B cell (primary cell): ENCODE measurements at regions not wholly inside any gene's neighbourhood (a gene's known extent, or its start where the extent isn't known, plus 50 kb on each side); places are given as distances from the start of the nearest gene placed in this dataset.

Source experiments
- ATAC-seq: fragments of 200-7000 bp; cut with Tn5 transposase; one replicate; pipeline ENCODE4 v1.10.0; 2021; ENCODE audit warnings: low read depth, mild to moderate bottlenecking, moderate number of reproducible peaks, moderate library complexity
- CTCF ChIA-PET: fragments of 350-600 bp; sonication (Branson Sonifier 250); formaldehyde crosslinking; loops from one replicate; lab custom pipeline; 2021; ENCODE audit warnings: antibody characterized with exemption, inconsistent platforms; lab: Charles Lee
- POLR2A ChIA-PET: fragments of 350-600 bp; sonication (Branson Sonifier 250); formaldehyde crosslinking; loops from one replicate; lab custom pipeline; 2021; ENCODE audit warnings: antibody characterized with exemption; lab: Charles Lee
- DNase-seq: peaks from one replicate; pipeline ENCODE4 v3.0.0; 2013
- H2AFZ ChIP-seq: 2 replicates; pipeline ENCODE4 v1.6.1; 2012; ENCODE audit warnings: mild to moderate bottlenecking, low read depth, low read length; ENCODE audit not compliant: insufficient read depth, poor library complexity, severe bottlenecking
- H3K27ac ChIP-seq, 2 donors: 1 replicate in 1 of 2; 2 replicates in 1 of 2; pipeline ENCODE4 v1.5.1; 2012 to 2013; ENCODE audit warnings: low read length in 2 of 2, mild to moderate bottlenecking in 2 of 2, moderate library complexity in 1 of 2
- H3K27me3 ChIP-seq, 4 experiments: fragments of 200-600 bp in 1 of 4; sonication (generic) in 1 of 4; replicated peaks in 1 of 4; 1 replicate in 2 of 4; 2 replicates in 2 of 4; pipeline versions ENCODE4 v1.6.1 to v1.7.0; 2013 to 2016; ENCODE audit warnings: low read length in 3 of 4, mild to moderate bottlenecking in 2 of 4, mixed read lengths in 1 of 4, moderate library complexity in 1 of 4; ENCODE audit not compliant: insufficient read depth in 4 of 4, control insufficient read depth in 3 of 4; ENCODE audit errors: control extremely low read depth in 1 of 4
- H3K36me3 ChIP-seq, 2 experiments: replicated peaks in 1 of 2; 1 replicate in 1 of 2; 2 replicates in 1 of 2; pipeline versions ENCODE4 v1.6.1 to v1.7.1; 2013; ENCODE audit warnings: low read length in 1 of 2; ENCODE audit not compliant: insufficient read depth in 2 of 2, control insufficient read depth in 1 of 2; ENCODE audit errors: control extremely low read depth in 1 of 2, extremely low read depth in 1 of 2
- H3K4me1 ChIP-seq, 2 donors: fragments of 200-600 bp in 1 of 2; sonication (generic) in 1 of 2; 1 replicate in 1 of 2; 2 replicates in 1 of 2; pipeline versions ENCODE4 v1.5.1 to v1.6.1; 2013 to 2017; ENCODE audit warnings: low read length in 2 of 2; ENCODE audit not compliant: control insufficient read depth in 2 of 2, insufficient read depth in 2 of 2
- H3K4me2 ChIP-seq: replicated peaks from 2 replicates; pipeline ENCODE3; 2012; ENCODE audit warnings: mild to moderate bottlenecking, low read depth, low read length; ENCODE audit not compliant: poor library complexity, severe bottlenecking
- H3K4me3 ChIP-seq, 5 experiments: fragments of 200-600 bp in 1 of 5; sonication (generic) in 1 of 5; 1 replicate in 3 of 5; 2 replicates in 2 of 5; pipeline versions ENCODE4 v1.5.1 to v1.7.0; 2011 to 2016; ENCODE audit warnings: low read length in 4 of 5, mild to moderate bottlenecking in 4 of 5, low read depth in 2 of 5, control low read depth in 1 of 5, moderate library complexity in 1 of 5; ENCODE audit not compliant: insufficient read depth in 1 of 5; ENCODE audit errors: control extremely low read depth in 1 of 5, extremely low read depth in 1 of 5
- H3K79me2 ChIP-seq: fragments of 200-600 bp; sonication (generic); one replicate; pipeline ENCODE4 v1.6.0; 2016; ENCODE audit warnings: low read length; ENCODE audit not compliant: control insufficient read depth, insufficient read depth
- H3K9ac ChIP-seq: fragments of 200-600 bp; sonication (generic); 2 replicates; pipeline ENCODE4 v1.6.1; 2017; ENCODE audit warnings: mild to moderate bottlenecking, low read length, moderate library complexity
- H3K9me3 ChIP-seq, 3 donors: one replicate each; pipeline versions ENCODE4 v1.6.1 to v1.7.1; 2013; ENCODE audit warnings: low read length in 2 of 3; ENCODE audit not compliant: control insufficient read depth in 2 of 3, insufficient read depth in 1 of 3; ENCODE audit errors: control extremely low read depth in 1 of 3
- H4K20me1 ChIP-seq: 2 replicates; pipeline ENCODE4 v1.6.0; 2012; ENCODE audit warnings: mild to moderate bottlenecking, low read length; ENCODE audit not compliant: insufficient read depth, control insufficient read depth, poor library complexity, severe bottlenecking
- H3K27ac Mint-ChIP-seq: one replicate; pipeline ENCODE4 v1.8.0; 2021; ENCODE audit warnings: mixed read lengths
- H3K27me3 Mint-ChIP-seq: one replicate; pipeline ENCODE4 v1.8.0; 2021; ENCODE audit warnings: mixed read lengths
- H3K4me1 Mint-ChIP-seq: one replicate; pipeline ENCODE4 v1.8.0; 2021; ENCODE audit warnings: mixed read lengths
- H3K4me3 Mint-ChIP-seq: one replicate; pipeline ENCODE4 v1.8.0; 2021; ENCODE audit warnings: mixed read lengths
- H3K9me3 Mint-ChIP-seq: one replicate; pipeline ENCODE4 v1.8.0; 2022; ENCODE audit warnings: mixed read lengths; ENCODE audit not compliant: insufficient read depth
- EZH2 ChIP-seq: IDR thresholded peaks from 2 replicates; pipeline ENCODE4 v1.6.1; 2012; ENCODE audit warnings: borderline replicate concordance, low read depth, mild to moderate bottlenecking, moderate library complexity, low read length; ENCODE audit not compliant: insufficient read depth, poor library complexity, severe bottlenecking
- WGBS: methylation state at CpG from one replicate; pipeline ENCODE4 v1.1.5; 2013; ENCODE audit warnings: missing lambda C conversion rate; ENCODE audit not compliant: insufficient coverage; 5-methylcytosine and 5-hydroxymethylcytosine counted together
- intact Hi-C: fragments of 100-400 bp; cut with micrococcal nuclease; formaldehyde crosslinking; loops from one replicate; pipeline ENCODE4 v1.10.0; 2022
- TF ChIP-seq, protein P1 (sequence below): fragments of 200-600 bp; IDR thresholded peaks from one replicate; pipeline ENCODE4 v1.8.0; 2022; ENCODE audit warnings: antibody characterized with exemption, mild to moderate bottlenecking

- Histone ChIP-seq H3K36me3 (no peaks in the 10 kb centered on the region), H3K27ac (no peak overlapping the region), H3K79me2 (no peaks in the 10 kb centered on the region), H3K9me3 (no peaks in the 10 kb centered on the region), H3K4me3 (no peak overlapping the region), H2AFZ (no peak overlapping the region), H3K4me2 (no peak overlapping the region), H3K9ac (no peak overlapping the region), H3K4me1 (no peaks in the 10 kb centered on the region), H3K27me3 (peaks cover 0 to 4% (median 0%) of the 10 kb centered on the region in 4 experiments), H4K20me1 (no peaks in the 10 kb centered on the region)
- Mint-ChIP-seq H3K4me3 (no peak overlapping the region), H3K9me3 (no peaks in the 10 kb centered on the region), H3K27ac (no peak overlapping the region), H3K27me3 (peaks cover 5% of the 10 kb centered on the region), H3K4me1 (no peaks in the 10 kb centered on the region)
- intact Hi-C loops: no loop called here
- no peak for TF ChIP-seq EZH2
- TF ChIP-seq, protein P1, sequence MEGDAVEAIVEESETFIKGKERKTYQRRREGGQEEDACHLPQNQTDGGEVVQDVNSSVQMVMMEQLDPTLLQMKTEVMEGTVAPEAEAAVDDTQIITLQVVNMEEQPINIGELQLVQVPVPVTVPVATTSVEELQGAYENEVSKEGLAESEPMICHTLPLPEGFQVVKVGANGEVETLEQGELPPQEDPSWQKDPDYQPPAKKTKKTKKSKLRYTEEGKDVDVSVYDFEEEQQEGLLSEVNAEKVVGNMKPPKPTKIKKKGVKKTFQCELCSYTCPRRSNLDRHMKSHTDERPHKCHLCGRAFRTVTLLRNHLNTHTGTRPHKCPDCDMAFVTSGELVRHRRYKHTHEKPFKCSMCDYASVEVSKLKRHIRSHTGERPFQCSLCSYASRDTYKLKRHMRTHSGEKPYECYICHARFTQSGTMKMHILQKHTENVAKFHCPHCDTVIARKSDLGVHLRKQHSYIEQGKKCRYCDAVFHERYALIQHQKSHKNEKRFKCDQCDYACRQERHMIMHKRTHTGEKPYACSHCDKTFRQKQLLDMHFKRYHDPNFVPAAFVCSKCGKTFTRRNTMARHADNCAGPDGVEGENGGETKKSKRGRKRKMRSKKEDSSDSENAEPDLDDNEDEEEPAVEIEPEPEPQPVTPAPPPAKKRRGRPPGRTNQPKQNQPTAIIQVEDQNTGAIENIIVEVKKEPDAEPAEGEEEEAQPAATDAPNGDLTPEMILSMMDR: no peak
- no peak for DNase-seq
- ChIA-PET POLR2A (no interaction called here), CTCF (interaction anchor here (0.6 kb wide), 1 partner anchor 142 kb away, joined by 3 read pairs; no protein-coding TSS in a partner anchor)
- no peak for ATAC-seq
- no CpG with 5 or more reads among the region's 2 CpGs for WGBS
These were observed 77.3 kb downstream of the TMX1 start for GRCh38 chr14:51317373-51317772.

- no peaks in the 10 kb centered on the region for H3K4me1 ChIP-seq
- Mint-ChIP-seq H3K4me3 (no peak overlapping the region), H3K27ac (no peak overlapping the region), H3K9me3 (no peaks in the 10 kb centered on the region), H3K27me3 (peaks cover 8% of the 10 kb centered on the region), H3K4me1 (no peaks in the 10 kb centered on the region)
- CTCF ChIA-PET: no interaction called here
- ATAC-seq (no peak), DNase-seq (no peak)
- no peak overlapping the region for H2AFZ ChIP-seq
- peaks cover 0 to 4% (median 0%) of the 10 kb centered on the region in 4 experiments for H3K27me3 ChIP-seq
- no peaks in the 10 kb centered on the region for H3K79me2 ChIP-seq
- intact Hi-C loops: no loop called here
- no peak overlapping the region for H3K27ac ChIP-seq
- 59% methylated on average over 4 of the region's 6 CpGs for WGBS
- H3K4me3 ChIP-seq: no peak overlapping the region
- no peak overlapping the region for H3K9ac ChIP-seq
- no peak for TF ChIP-seq EZH2
- TF ChIP-seq, protein P1: no peak
- POLR2A ChIA-PET: no interaction called here
- H3K9me3 ChIP-seq: no peaks in the 10 kb centered on the region
- H3K36me3 ChIP-seq: no peaks in the 10 kb centered on the region
- H3K4me2 ChIP-seq: no peak overlapping the region
- H4K20me1 ChIP-seq: no peaks in the 10 kb centered on the region
These were observed 79.0 kb downstream of the TMX1 start for GRCh38 chr14:51318813-51319597.
